ENCODE measurements at regions not wholly inside any gene's neighbourhood (a gene's known extent, or its start where the extent isn't known, plus 50 kb on each side); places are given as distances from the start of the nearest gene placed in this dataset.
A peak's percentile ranks its signal among the peaks of the same experiment; 100 is the strongest.

DNA sequence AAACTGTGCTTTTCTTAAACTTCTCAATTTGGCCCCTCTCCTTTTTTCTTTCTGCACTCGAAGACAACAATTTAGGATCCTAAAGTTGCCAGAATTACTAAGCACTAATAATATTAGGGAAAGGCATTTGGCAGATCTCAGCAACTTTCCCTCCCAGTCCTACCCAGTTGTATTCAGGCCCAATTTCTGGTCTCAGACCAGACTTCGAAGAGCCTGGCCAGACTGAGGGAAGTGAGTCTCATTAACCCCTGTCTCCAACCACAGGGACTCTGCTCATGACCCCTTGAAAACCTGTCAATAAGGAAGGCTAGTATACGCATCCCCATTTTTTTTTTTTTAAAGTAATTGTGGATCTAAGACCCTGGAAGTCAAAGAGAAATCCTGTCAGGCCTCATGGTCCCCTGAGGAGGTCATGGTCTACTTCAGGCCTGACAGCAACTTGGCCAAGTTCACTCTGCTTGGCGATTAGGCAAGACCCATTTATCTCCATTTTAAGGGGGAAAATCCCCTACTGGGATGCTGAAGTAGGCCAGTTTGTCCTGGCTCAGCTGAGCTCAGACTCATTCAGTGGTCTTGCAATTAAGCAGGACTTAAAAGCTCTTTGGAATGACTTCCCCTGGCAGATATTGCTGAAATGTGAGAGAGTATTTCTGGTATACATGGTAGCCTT, 521.0 kb downstream of the FUT8 start:
- WGBS, 2 donors, result 86 to 91% methylated on average over 4 of the region's 4 CpGs
- no peaks in the 10 kb centered on the region for H3K9me3 ChIP-seq
- no peaks in the 10 kb centered on the region for H3K27me3 ChIP-seq
- TF ChIP-seq POLR2A (IDR thresholded peaks at IDR 0.05), result no peak
- TF ChIP-seq, protein P1, sequence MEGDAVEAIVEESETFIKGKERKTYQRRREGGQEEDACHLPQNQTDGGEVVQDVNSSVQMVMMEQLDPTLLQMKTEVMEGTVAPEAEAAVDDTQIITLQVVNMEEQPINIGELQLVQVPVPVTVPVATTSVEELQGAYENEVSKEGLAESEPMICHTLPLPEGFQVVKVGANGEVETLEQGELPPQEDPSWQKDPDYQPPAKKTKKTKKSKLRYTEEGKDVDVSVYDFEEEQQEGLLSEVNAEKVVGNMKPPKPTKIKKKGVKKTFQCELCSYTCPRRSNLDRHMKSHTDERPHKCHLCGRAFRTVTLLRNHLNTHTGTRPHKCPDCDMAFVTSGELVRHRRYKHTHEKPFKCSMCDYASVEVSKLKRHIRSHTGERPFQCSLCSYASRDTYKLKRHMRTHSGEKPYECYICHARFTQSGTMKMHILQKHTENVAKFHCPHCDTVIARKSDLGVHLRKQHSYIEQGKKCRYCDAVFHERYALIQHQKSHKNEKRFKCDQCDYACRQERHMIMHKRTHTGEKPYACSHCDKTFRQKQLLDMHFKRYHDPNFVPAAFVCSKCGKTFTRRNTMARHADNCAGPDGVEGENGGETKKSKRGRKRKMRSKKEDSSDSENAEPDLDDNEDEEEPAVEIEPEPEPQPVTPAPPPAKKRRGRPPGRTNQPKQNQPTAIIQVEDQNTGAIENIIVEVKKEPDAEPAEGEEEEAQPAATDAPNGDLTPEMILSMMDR (IDR thresholded peaks at IDR 0.05), result no peak
- TF ChIP-seq EP300 (IDR thresholded peaks at IDR 0.05), result no peak
- no peak for TF ChIP-seq POLR2AphosphoS5 (IDR thresholded peaks at IDR 0.05)
- no peak for DNase-seq
- ATAC-seq (ENCODE audit: low FRiP score in 2 of 2), result peak in 1 of 2 donors; percentile 42
- H3K36me3 ChIP-seq, result no peaks in the 10 kb centered on the region
- no peak overlapping the region for H3K27ac ChIP-seq
- no peak overlapping the region for H3K4me3 ChIP-seq
- H3K4me1 ChIP-seq, result no peaks in the 10 kb centered on the region

DNA sequence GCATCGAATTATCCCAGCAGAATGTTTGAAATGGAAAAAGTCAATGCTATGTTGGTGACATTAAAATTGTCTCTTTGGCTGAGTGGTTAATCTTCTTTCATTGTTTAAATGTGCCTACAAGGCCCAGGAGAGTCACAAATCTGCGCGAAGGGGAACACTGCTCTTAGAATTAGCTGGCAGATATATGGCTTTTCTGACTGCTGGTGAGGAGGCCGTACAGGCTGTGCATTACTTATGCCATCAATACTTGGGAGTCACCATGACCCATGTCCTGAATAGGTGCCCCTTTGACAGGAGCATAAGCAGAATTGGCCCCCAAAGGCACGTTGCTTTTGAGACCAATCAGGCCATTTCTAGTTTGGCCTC, 521.5 kb downstream of the FUT8 start:
- Histone ChIP-seq H3K9me3 (no peaks in the 10 kb centered on the region), H3K36me3 (no peaks in the 10 kb centered on the region), H3K27me3 (no peaks in the 10 kb centered on the region), H3K4me3 (no peak overlapping the region), H3K27ac (no peak overlapping the region), H3K4me1 (no peaks in the 10 kb centered on the region)
- DNase-seq, result no peak
- TF ChIP-seq POLR2AphosphoS5 (IDR thresholded peaks at IDR 0.05) (no peak), EP300 (IDR thresholded peaks at IDR 0.05) (no peak), POLR2A (IDR thresholded peaks at IDR 0.05) (no peak)
- TF ChIP-seq, protein P1 (IDR thresholded peaks at IDR 0.05), result no peak
- 91 to 95% methylated on average over 5 of the region's 5 CpGs for WGBS, 2 donors
- no peak for ATAC-seq (ENCODE audit: low FRiP score in 2 of 2)

DNA sequence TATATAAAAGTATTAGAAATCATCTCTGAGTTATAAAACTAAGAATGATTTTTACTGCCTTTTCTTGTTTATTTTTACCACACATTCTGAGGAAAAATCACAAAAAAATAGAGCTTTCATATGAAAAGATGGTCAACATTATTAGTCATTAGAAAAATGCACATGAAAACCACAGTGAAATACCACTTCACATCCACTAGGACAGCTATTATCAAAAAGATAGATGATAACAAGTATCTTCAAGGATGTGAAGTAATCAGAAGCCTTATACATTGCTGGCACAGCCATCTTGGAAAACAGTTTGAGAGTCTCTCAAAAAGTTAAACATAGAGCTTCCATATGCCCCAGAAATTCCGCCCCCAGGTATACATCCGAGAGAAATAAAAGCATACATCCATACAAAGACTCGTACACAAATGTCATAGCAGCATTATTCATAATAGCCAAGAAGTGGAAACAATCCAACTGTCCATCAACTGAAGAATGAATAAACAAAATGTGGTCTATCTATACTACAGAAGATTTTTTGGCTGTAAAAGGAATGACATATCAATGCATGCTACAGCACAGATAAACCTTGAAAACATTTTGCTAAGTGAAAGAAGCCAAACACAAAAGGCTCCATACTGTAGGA, 523.9 kb downstream of the FUT8 start:
- H3K4me1 ChIP-seq, result no peaks in the 10 kb centered on the region
- 77 to 82% methylated on average over 3 of the region's 3 CpGs for WGBS, 2 donors
- no peak for ATAC-seq (ENCODE audit: low FRiP score in 2 of 2)

DNA sequence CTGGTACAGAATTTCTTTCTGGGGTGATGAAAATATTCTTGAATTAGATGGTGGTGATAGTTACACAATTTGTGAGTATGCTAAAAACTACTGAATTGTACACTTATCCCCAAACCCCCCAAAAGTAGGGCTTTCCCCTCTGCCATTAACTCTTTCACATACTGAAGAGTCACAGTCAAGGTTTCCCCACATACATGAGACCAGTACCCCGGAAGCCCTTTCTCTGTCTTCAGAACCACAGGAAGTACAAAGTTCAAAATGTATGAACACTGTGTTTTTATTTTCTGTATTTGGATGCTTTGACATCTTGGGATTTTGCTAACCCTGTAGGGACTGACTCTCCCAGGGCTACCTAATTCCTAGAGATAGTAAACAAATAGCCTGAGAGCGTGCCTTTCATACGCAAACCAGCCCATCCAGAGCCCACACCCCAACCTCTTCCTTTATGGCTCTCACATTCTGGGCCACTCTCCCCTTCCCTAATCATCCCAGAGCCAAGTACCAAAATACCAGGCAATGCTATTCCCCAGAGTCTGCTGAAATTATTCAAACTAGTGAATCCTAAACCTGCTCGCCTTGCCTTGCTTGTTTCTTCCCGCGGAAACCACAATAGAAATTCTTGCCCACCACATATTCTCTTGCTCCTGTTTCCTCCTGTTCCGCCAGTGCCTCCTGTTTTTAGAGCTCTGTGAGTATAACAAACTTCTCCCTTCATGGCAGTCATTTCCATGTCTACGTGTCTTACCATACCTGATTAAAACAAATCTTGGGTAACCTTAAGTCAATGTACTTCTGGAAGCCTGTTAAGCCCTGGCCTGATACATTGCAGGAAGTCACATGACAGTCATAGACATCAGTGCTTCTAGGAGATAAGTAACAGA, 524.8 kb downstream of the FUT8 start:
- Histone ChIP-seq H3K27me3 (no peaks in the 10 kb centered on the region), H3K27ac (no peak overlapping the region), H3K4me1 (no peaks in the 10 kb centered on the region), H3K36me3 (no peaks in the 10 kb centered on the region), H3K9me3 (no peaks in the 10 kb centered on the region), H3K4me3 (no peak overlapping the region)
- no peak for TF ChIP-seq POLR2AphosphoS5 (IDR thresholded peaks at IDR 0.05)
- TF ChIP-seq, protein P1 (IDR thresholded peaks at IDR 0.05), result no peak
- no peak for TF ChIP-seq POLR2A (IDR thresholded peaks at IDR 0.05)
- no peak for TF ChIP-seq EP300 (IDR thresholded peaks at IDR 0.05)
- whole genome bisulfite sequencing, 2 donors, result 82 to 89% methylated on average over 8 of the region's 8 CpGs
- no peak for DNase-seq
- no peak for ATAC-seq (ENCODE audit: low FRiP score in 2 of 2)

More for the DNA sequence above, 523.9 kb downstream of the FUT8 start:
- no peaks in the 10 kb centered on the region for H3K27me3 ChIP-seq
- H3K27ac ChIP-seq, result no peak overlapping the region
- H3K9me3 ChIP-seq, result no peaks in the 10 kb centered on the region
- DNase-seq, result no peak
- no peaks in the 10 kb centered on the region for H3K36me3 ChIP-seq
- H3K4me3 ChIP-seq, result no peak overlapping the region
- no peak for TF ChIP-seq POLR2AphosphoS5 (IDR thresholded peaks at IDR 0.05)
- no peak for TF ChIP-seq EP300 (IDR thresholded peaks at IDR 0.05)
- TF ChIP-seq, protein P1 (IDR thresholded peaks at IDR 0.05), result no peak
- TF ChIP-seq POLR2A (IDR thresholded peaks at IDR 0.05), result no peak
